GM19372 (cell line): ENCODE measurements at regions not wholly inside any gene's neighbourhood (a gene's known extent, or its start where the extent isn't known, plus 50 kb on each side); places are given as distances from the start of the nearest gene placed in this dataset.

Source experiments
- ATAC-seq: cut with Tn5 transposase; IDR thresholded peaks from one replicate; pipeline ENCODE4 v1.9.1; 2021; ENCODE audit warnings: mild to moderate bottlenecking, low read depth, moderate library complexity; ENCODE audit not compliant: unreplicated experiment

DNA sequence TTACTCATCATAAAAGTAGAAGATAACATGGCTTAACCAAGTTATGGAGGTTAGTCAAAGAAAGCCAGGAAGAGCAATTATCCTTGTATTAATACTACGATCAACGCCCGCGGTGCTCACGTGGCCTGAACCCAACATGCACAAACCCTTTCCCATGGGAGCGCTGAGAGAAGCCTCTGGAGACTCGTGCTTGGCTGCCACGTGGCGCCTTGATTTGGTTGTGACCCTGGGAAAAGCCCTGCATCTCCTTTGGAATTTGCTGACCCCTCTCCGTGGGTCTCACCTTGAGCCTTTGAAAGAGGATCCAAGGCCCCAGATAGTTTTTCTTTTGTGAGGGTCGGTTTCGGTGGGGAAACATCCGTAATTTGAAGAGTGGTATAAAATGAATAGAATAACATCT, 255.6 kb downstream of the DCDC2C start:
- no peak for ATAC-seq

DNA sequence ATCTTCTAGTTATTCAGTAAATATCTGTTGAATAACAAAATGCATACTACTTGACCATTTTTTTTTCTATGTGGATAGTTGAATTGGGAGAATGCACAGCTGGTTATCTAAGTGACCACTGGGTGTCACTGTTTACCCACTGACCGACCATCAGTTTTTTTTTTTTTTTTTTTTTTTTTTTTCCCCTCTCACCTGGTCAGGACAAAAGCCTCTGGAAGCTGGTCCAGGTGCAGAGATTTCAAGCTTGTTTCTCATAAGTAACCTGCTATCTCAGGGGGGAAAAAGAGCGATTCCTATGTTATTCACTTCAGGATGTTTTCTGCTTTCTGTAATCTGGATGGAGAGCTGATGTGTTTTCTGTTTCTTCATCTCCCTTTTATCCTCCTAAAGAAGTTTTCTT, 256.0 kb downstream of the DCDC2C start:
- no peak for ATAC-seq

DNA sequence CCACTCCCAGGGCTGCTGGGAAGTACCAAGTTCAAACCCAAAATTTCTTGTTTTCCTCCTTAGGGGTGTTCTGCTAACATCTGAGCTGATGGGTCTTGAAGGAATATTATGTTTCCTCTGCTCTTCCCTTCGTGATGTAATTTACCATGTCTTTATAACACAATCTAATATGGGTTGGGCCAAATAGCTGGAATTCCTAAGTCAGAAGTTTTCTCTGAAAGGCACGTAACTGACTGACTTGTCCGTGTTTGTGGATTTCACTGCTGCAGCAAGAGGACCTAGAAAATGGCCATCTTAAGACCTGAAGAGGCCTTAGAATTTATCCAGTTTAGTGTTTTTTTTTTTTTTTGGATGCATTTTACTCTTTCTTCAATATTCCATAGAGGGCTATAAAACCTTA, 256.7 kb downstream of the DCDC2C start:
- ATAC-seq, result no peak

DNA sequence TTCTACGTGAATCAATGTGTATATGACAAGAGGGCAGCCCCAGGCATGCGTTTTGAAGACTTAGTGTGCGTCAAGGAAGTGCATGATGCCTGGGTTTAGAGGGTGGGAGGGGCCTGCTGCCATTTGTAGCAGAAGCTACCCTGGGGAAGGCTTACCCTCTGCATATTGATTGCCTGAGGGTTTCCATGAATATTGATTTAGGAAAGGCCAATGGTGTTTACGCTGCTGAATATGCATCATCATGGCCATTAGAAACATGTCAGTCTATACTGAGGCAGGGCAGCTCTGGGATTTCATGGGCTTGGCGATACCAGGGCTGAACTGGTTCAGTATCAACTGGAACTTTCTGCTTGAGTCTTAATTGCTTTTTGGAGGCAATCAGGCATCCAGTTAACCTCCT, 259.3 kb downstream of the DCDC2C start:
- no peak for ATAC-seq

DNA sequence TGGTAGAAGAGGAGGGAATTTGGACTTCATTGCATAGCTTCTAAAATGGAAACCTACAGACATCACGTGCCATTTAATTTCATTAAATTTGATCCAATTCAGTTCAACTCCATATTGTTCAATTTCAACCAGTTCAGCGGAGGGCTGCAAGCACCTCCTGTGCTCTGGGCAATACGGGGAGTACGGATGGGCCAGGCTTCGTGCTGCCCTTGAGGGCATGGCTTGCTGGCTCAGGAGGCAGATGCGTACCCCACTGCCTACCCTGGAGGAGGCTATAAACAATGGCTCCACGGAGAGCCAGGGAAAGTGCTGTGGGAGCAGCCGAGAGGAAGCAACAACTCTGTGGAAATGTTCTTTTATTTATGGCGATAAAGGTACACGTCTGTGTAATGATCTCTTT, 261.8 kb downstream of the DCDC2C start:
- no peak for ATAC-seq

DNA sequence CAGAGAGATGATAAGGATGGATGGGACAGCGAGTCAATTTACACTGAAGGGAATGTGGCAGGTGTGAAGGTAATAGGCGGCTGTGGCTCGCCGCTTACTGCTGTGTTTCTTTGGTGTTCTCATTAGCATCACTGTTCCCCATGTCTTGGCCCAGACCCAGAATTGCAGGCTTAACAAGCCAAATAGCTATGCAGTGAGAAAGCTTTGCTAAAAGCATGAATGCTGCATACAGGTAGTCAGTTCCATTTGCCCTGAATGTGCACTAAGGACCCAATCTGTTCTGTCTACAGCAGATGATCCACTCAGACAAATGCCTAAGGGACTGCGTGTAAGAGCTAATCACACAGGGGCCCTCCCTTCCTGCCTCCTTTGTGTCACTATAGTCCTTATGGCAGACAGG, 262.6 kb downstream of the DCDC2C start:
- no peak for ATAC-seq

DNA sequence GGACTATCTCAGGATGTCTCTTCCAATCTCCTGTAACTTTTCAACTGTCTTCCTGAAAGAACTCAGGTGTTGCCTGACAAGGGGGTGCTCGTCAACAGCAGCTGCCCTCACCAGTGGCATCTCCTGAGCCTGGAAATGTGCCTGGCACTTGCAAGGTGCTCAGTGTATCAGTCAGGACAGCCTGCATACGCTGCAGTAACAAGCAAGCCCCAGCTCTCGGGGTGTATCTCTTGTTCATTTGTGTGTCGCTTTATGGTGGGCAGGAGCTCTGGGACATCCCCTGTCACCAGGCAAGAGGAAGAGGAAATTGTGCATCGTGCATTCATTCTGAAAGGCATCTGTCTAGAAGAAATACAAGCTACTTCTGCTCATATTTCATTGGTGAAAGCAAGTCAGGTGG, 263.1 kb downstream of the DCDC2C start:
- ATAC-seq, result no peak

DNA sequence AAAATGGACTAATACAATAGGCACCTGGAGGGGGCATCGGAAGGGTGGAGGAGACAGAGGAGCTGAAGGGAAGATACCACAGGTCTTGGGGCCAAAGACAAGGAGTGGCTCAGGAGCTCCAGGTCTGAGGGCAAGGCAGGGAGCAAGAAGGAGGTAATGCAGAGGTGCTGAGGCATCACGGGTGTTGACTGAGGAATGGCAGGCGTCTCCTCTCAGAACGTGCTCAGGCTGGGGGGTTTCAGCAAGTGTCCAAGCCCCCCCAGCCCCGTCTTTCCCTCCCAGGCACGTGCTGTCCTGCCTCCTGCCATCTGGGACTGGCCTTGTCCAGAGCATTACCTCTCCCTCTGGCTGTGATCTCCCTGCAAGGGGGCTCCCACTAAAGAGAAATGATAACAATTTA, 265.4 kb downstream of the DCDC2C start:
- ATAC-seq, result no peak

DNA sequence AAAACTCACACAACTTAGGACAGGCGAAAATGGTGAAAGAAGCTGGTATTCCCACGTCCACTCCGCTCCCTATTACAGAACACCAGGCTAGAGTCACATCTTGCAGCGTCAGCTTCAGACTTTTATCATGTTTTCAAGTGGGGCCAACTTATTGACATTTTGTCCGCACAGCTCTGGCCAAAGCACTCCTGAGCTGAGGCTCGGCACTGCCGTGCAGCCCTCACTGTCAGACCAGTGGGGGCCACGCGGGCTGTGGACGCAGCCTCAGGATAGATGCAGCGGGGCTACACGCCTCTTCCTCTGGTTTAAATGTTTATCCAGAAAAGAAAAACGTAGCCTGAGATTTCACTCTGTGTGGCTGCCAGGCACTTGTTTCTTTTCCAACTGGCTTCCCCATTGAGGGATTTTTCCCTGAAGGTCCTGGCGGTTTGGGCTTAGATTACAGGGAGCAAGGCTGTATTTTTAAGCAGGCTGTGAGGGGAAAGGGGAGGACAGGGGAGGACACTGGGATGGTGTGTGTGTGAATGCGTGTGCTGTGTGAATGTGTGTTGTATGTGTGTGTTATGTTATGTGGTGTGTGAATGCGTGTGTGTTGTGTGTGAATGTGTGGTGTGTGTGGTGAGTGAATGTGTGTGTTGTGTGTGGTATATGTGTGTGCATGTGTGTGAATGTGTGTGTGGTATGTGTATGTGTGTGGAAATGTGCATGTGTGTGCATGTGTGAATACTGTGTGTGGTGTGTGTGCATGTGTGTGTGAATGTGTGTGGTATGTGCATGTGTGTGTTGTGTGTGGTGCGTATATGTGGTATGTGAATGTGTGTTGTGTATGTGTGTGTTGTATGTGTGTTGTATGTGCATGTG, 267.6 kb downstream of the DCDC2C start:
- no peak for ATAC-seq

DNA sequence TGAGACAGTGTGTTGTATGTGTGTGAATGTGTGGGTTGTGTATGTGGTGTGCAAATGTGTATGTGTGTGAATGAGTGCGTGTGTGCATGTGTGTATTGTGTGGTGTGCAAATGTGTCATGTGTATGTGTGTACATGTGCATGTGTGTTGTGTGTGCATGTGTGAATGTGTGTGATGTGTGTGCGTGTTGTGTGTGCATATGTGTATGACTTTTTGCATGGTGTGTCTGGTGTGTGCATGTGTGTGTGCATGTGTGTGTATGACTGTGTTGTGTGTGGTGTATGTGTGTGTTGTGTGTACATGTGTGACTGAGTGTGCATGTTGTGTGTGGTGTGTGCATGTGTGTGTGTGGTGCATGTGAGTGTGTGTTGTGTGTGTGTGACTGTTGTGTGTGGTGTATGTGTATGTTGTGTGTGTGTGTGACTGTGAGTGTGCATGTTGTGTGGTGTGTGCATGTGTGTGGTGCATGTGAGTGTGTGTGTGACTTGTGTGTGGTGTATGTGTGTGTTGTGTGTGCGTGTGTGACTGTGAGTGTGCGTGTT, 268.3 kb downstream of the DCDC2C start:
- ATAC-seq, result no peak

DNA sequence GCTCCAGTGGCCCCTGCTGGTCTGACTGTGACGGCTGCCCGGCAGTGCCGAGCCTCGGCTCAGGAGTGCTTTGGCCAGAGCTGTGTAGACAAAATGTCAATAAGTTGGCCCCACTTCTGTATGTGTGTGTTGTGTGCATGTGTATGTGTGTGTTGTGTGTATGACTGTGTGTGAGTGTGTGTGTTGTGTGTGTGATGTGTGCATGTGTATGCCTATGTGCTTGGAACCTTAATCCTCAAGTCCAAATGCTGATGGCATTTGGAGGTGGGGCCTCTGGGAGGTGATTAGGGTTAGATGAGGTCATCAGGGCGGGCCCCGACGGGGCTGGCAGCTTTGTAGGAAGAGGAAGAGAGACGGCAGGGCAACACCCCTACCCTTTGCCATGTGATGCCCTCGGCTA, 269.0 kb downstream of the DCDC2C start:
- ATAC-seq, result no peak

DNA sequence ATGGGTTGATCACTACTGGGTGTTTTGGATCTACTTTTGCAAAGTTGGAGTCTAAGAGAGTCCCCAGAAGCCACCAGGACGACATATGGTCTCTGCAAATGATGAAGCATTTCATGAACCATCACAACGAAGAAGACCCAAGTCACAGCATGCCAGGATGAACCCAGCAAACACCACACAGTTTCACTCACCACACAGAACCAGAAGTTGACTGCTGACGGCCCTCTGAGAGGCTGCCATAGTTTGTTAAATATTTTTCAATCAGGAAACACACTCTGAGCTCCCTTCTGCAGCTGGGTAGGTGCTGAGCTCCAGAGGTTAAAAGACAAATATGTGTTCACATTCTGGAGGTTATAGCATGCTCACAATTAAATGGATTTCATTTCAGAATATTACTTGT, 271.4 kb downstream of the DCDC2C start:
- no peak for ATAC-seq

DNA sequence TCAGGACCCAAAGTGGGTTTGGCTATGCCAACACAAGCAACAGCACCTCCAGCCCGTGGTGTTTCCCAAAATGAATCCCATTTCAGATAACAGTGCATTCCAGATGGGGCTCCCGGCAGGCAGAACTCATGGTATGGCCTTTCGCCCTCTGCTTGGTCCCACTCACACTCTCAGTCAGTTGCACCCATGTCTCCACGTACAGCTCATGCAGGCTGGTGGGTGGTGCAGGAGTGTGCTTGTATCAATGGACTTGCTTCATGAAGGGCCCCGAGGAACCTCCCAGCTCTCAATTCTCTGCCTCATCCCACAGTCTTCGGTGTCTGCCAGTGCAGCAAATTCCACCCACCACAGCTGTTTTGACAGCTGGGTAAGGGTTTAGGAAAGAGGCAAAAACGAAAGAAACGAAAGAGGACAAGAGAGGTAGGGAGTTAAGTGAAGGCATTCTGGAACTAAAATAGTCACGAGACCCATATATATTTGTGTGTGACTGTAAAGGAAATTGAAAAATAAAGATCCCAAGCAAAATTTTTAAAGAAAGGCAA, 278.1 kb downstream of the DCDC2C start:
- no peak for ATAC-seq

DNA sequence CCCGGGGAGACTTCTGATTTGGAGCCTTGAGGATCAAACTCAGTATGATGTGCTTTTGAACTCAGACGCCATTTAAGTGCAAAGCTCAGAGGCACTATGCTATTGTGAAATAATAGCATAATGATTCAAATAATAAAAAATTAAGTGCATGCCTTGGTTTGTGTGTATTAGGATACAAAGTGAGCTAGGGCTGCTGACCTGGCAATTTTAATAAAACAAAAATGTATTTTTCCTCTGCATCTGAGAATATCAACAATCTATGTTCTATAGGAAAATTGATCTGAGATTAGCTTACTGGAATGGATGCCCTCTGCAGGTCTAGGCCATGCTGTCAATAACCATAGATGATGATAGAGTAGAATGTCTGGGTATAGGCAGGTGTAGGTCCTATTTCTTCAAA, 278.8 kb downstream of the DCDC2C start:
- ATAC-seq, result no peak

DNA sequence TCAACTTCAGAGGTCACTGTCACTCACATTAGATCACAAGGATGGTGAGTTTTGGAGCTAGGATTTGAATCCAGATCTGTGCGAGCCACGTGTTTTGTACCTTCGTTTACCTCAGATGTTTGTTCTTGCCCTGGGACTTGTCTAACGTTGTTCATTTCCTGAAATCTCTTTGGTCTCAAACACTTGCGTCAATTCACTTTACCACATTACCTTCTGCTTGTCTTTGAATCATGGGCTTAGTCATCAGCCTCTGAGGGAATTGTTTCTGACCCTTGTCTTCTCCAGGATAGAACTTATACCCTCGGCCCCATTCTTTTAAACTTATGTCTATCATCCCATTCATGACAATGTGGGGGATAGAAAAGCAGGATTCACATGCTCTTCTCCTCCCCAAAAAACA, 282.7 kb downstream of the DCDC2C start:
- ATAC-seq, result no peak

DNA sequence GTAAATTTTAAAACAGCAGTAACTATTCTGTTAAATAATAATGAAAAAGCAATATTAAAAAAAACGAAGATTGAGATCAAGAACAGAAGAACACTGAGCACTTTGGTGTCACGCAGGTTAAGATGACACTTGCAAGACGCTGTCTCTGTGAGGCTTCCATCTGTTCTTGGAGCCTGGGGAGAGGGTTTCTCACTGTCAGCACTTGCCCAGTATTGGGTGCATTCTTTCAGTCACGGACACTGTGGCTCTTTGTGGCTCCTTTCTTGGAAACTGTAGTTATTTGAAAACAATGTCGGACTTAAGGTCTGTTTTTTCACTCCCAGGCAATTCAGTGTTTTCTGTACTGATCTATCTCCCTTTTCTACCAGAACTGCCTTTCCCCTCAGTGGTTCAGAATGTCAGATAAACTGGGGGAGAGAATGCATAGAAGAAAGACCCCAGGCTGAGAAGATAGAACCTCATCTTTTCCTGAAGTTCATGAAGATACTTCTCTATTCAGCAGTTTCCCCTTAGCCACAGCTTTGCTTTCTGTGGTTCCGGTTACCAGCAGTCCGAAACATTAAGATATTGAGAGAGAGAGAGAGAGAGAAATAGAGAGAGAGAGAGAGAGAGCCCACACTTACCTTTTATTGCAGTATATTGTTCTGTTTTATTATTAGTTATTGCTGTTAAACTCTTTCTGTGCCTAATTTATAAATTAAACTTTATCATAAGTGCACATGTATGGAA, 283.3 kb downstream of the DCDC2C start:
- no peak for ATAC-seq

DNA sequence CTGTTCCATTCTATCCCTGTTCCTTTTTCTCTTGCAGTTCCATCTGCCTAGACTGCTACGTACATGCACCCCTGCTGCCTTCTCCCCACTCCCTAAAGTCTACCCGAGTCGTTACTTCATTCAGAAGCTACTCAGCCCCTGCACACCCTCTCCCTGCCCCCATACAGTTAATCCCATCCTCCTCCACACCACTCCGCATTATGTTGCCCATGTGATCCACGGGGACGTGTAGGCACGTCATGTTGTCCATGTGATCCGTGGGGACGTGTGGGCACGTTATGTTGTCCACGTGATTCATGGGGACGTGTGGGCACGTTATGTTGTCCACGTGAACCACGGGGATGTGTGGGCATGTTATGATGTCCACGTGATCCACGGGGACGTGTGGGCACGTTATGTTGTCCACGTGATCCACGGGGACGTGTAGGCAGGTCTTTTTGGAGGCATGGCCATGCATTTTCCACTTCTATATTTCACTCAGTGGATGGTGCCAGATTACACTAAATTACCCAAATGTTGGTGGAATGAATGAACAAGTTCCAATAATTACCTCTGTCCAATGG, 299.5 kb downstream of the DCDC2C start:
- ATAC-seq, result no peak

DNA sequence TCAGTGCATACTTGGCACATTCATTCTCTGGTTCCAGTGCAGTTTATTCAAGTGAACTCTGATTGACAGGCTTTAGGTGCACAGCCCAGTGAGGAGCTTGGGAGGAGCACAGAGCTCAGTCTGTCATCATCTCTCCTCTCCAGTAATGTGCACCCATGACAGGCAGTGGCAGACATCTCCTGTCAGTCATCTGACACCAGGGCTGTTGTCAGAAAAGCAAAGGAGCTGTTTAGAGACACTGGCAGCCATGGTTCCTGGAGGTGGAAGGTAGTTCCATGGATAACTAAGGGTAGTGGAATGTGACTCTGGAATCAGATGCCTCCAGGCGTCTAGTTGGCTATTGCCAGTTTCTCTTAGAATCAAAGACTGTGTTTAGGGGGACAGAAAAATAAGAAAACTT, 308.8 kb downstream of the DCDC2C start:
- ATAC-seq, result no peak

DNA sequence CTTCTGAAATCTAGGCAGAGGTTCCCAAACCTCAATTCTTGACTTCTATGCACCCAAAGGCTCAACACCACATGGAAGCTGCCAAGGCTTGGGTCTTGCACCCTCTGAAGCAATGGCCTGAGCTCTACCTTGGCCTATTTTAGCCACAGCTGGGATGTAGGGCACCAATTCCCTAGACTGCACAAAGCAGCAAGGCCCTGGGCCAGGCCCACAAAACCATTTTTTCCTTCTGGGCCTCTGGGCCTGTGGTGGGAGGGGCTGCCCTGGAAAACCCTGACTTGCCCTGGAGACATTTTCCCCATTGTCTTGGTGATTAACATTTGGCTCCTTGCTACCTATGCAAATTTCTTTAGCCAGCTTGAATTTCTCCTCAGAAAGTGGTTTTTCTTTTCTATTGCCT, 315.2 kb downstream of the DCDC2C start:
- no peak for ATAC-seq

DNA sequence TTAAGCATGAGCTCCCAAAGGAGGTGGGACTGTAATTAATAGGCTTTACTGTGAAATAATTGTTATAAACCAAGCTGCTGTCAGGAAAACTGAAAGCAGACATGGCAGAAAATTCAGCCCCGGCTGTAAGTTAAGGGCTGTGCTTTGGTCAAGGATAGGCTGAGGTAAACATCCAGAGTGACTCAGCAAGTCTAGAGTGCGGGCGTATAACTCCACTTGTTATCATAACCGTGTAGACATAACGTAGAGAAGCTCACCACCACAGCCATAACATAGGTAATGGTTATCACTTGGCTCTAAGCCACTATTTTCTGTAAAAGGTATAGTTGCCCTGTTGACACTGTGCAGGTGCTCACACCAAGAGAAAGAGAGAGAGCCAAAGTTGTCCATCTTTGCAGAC, 316.8 kb downstream of the DCDC2C start:
- no peak for ATAC-seq

DNA sequence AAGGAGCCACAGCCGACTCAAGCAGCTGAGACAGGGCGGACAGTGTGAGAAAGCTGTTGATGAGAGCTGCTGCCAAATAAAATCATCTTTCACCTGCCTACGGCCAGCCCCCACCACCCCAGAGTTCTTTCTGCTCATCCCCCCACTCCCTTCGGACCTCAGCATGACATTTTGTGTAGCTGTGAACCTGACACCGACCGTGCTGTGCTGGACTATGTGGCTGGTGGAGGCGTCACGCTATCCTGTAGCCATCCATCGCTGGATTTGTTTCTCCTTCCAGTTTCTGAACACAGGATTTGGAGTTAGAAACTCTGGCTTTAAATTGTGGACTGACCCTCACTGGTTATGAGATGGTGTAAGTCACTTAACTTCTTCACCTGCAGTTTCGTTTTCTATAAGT, 317.3 kb downstream of the DCDC2C start:
- ATAC-seq, result no peak
